H1 (cell line): ENCODE measurements at regions not wholly inside any gene's neighbourhood (a gene's known extent, or its start where the extent isn't known, plus 50 kb on each side); places are given as distances from the start of the nearest gene placed in this dataset.

Experiments used
- ATF3 ChIP-seq: IDR thresholded peaks from 2 replicates; pipeline ENCODE4 v1.6.1; 2011; ENCODE audit warnings: low read depth, mild to moderate bottlenecking, low read length; ENCODE audit not compliant: insufficient read depth
- RAD21 ChIP-seq, 2 experiments: IDR thresholded peaks in 1 of 2; conservative IDR thresholded peaks in 1 of 2; 2 replicates each; pipeline ENCODE4 v1.6.1; 2011; ENCODE audit warnings: low read depth in 2 of 2, low read length in 2 of 2, improper control_type of control experiment in 1 of 2, inconsistent platforms in 1 of 2, mild to moderate bottlenecking in 1 of 2, moderate library complexity in 1 of 2
- SUZ12 ChIP-seq: fragments of 200-600 bp; sonication (generic); IDR thresholded peaks from 2 replicates; pipeline ENCODE4 v1.6.1; 2012; ENCODE audit warnings: mild to moderate bottlenecking, inconsistent platforms, low read length, moderate library complexity, mixed read lengths

DNA sequence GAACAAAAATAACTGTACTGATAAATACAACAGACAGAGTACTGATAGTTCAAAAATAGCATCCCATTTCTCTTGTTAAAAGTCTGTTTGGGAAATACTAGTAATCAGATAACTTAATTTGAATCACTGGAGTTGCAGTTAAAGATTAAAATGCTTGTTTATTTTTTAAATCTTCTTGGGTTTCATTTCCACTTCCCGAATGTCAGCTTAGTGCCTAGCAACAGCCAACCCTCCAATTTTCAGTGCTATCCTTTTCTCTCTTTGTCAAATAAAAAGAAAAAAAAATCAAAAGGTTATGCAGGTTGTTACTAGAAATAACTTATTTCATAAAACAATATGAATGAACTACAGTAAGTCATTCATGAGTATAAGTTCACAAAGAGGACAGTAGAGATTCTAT, 257.7 kb upstream of the STXBP5 start (continued):
- TF ChIP-seq RAD21 (IDR thresholded peaks at IDR 0.05 in 1 of 2, conservative IDR thresholded peaks at IDR 0.05 in 1 of 2; ENCODE audit: low read depth in 2 of 2, low read length in 2 of 2) = no peak
- TF ChIP-seq ATF3 = no peak
- no peak for TF ChIP-seq SUZ12
